ENCODE measurements at regions not wholly inside any gene's neighbourhood (a gene's known extent, or its start where the extent isn't known, plus 50 kb on each side); places are given as distances from the start of the nearest gene placed in this dataset.

GRCh38 chr10:57482259-57482658 lies 785.4 kb downstream of the IPMK start:
- no peak for TF ChIP-seq EZH2 (IDR thresholded peaks at IDR 0.05; ENCODE audit: borderline replicate concordance)
- TF ChIP-seq CTCF (IDR thresholded peaks at IDR 0.05; ENCODE audit: poor library complexity): no peak

All from hepatocyte (in vitro differentiated cells).